Activated T-helper 2 cell treated with anti-CD3 and anti-CD28 coated beads, Interferon-gamma antibody, Interleukin-2, Interleukin-4, amounts not matched to agents 10 μg/mL and 5 μg/mL and 100 μg/mL, durations not matched to agents 14 hours and 24 hours and 36 hours (primary cell): ENCODE measurements at regions not wholly inside any gene's neighbourhood (a gene's known extent, or its start where the extent isn't known, plus 50 kb on each side); places are given as distances from the start of the nearest gene placed in this dataset.

Experiments
- DNase-seq: peaks from one replicate; pipeline ENCODE4 v3.0.0; 2021; ENCODE audit warnings: low spot score
- H3K27ac Mint-ChIP-seq: one replicate; pipeline ENCODE4 v1.8.0; 2021; ENCODE audit warnings: mixed read lengths
- H3K27me3 Mint-ChIP-seq: one replicate; pipeline ENCODE4 v1.8.0; 2021; ENCODE audit warnings: low read depth, mixed read lengths
- H3K36me3 Mint-ChIP-seq: one replicate; pipeline ENCODE4 v1.8.0; 2021; ENCODE audit warnings: low read depth, mixed read lengths
- H3K4me1 Mint-ChIP-seq: one replicate; pipeline ENCODE4 v1.8.0; 2021; ENCODE audit warnings: low read depth, mixed read lengths
- H3K4me3 Mint-ChIP-seq: one replicate; pipeline ENCODE4 v1.8.0; 2021; ENCODE audit warnings: low read depth, mild to moderate bottlenecking, moderate library complexity, mixed read lengths
- H3K9me3 Mint-ChIP-seq: one replicate; pipeline ENCODE4 v1.8.0; 2021; ENCODE audit warnings: mixed read lengths
- intact Hi-C: fragments of 100-400 bp; cut with micrococcal nuclease; formaldehyde crosslinking; loops from one replicate; pipeline ENCODE4 v1.15.1; 2023

- intact Hi-C loops = no loop called here
- Mint-ChIP-seq H3K9me3 (no peaks in the 10 kb centered on the region), H3K27me3 (no peaks in the 10 kb centered on the region), H3K36me3 (no peaks in the 10 kb centered on the region), H3K27ac (no peak overlapping the region), H3K4me1 (no peaks in the 10 kb centered on the region), H3K4me3 (no peak overlapping the region)
- no peak for DNase-seq
Observed at GRCh38 chr13:72507416-72508199, 219.8 kb downstream of the MZT1 start.

GRCh38 chr13:72506706-72507105 lies 220.7 kb downstream of the MZT1 start:
- intact Hi-C loops = no loop called here
- Mint-ChIP-seq H3K9me3 (no peaks in the 10 kb centered on the region), H3K4me1 (no peaks in the 10 kb centered on the region), H3K4me3 (no peak overlapping the region), H3K27ac (no peak overlapping the region), H3K36me3 (no peaks in the 10 kb centered on the region), H3K27me3 (no peaks in the 10 kb centered on the region)
- no peak for DNase-seq

GRCh38 chr13:72505376-72505775 lies 222.1 kb downstream of the MZT1 start:
- no peak overlapping the region for H3K27ac Mint-ChIP-seq
- H3K4me1 Mint-ChIP-seq = no peaks in the 10 kb centered on the region
- no peak for DNase-seq
- H3K9me3 Mint-ChIP-seq = no peaks in the 10 kb centered on the region
- no peak overlapping the region for H3K4me3 Mint-ChIP-seq
- H3K27me3 Mint-ChIP-seq = no peaks in the 10 kb centered on the region
- no peaks in the 10 kb centered on the region for H3K36me3 Mint-ChIP-seq
- intact Hi-C loops = no loop called here

GRCh38 chr13:72504131-72504841 lies 223.1 kb downstream of the MZT1 start:
- no peaks in the 10 kb centered on the region for H3K27me3 Mint-ChIP-seq
- no peak overlapping the region for H3K27ac Mint-ChIP-seq
- H3K4me1 Mint-ChIP-seq = no peaks in the 10 kb centered on the region
- H3K4me3 Mint-ChIP-seq = no peak overlapping the region
- H3K36me3 Mint-ChIP-seq = no peaks in the 10 kb centered on the region
- no peak for DNase-seq
- H3K9me3 Mint-ChIP-seq = no peaks in the 10 kb centered on the region
- intact Hi-C loops = no loop called here

GRCh38 chr13:72500851-72501250 lies 226.6 kb downstream of the MZT1 start:
- H3K9me3 Mint-ChIP-seq = no peaks in the 10 kb centered on the region
- no peaks in the 10 kb centered on the region for H3K4me1 Mint-ChIP-seq
- no peak overlapping the region for H3K27ac Mint-ChIP-seq
- no peaks in the 10 kb centered on the region for H3K27me3 Mint-ChIP-seq
- intact Hi-C loops = no loop called here
- H3K4me3 Mint-ChIP-seq = no peak overlapping the region
- DNase-seq = no peak
- H3K36me3 Mint-ChIP-seq = no peaks in the 10 kb centered on the region

- H3K4me1 Mint-ChIP-seq = no peaks in the 10 kb centered on the region
- DNase-seq = no peak
- no peaks in the 10 kb centered on the region for H3K9me3 Mint-ChIP-seq
- H3K4me3 Mint-ChIP-seq = no peak overlapping the region
- intact Hi-C loops = no loop called here
- no peaks in the 10 kb centered on the region for H3K27me3 Mint-ChIP-seq
- no peak overlapping the region for H3K27ac Mint-ChIP-seq
- no peaks in the 10 kb centered on the region for H3K36me3 Mint-ChIP-seq
Observed at GRCh38 chr13:72495681-72496080, 231.7 kb downstream of the MZT1 start.

GRCh38 chr13:72489751-72490150 lies 237.7 kb downstream of the MZT1 start:
- Mint-ChIP-seq H3K27me3 (no peaks in the 10 kb centered on the region), H3K9me3 (no peaks in the 10 kb centered on the region), H3K27ac (no peak overlapping the region), H3K4me3 (no peak overlapping the region), H3K36me3 (no peaks in the 10 kb centered on the region), H3K4me1 (no peaks in the 10 kb centered on the region)
- DNase-seq = no peak
- intact Hi-C loops = no loop called here

- Mint-ChIP-seq H3K36me3 (no peaks in the 10 kb centered on the region), H3K27me3 (no peaks in the 10 kb centered on the region), H3K9me3 (no peaks in the 10 kb centered on the region), H3K27ac (no peak overlapping the region), H3K4me3 (no peak overlapping the region), H3K4me1 (no peaks in the 10 kb centered on the region)
- no peak for DNase-seq
- intact Hi-C loops = no loop called here
Observed at GRCh38 chr13:72473321-72473720, 254.1 kb downstream of the MZT1 start.

GRCh38 chr13:72469906-72470305 lies 257.5 kb downstream of the MZT1 start:
- H3K4me1 Mint-ChIP-seq = no peaks in the 10 kb centered on the region
- no peaks in the 10 kb centered on the region for H3K36me3 Mint-ChIP-seq
- H3K9me3 Mint-ChIP-seq = no peaks in the 10 kb centered on the region
- H3K27ac Mint-ChIP-seq = no peak overlapping the region
- H3K27me3 Mint-ChIP-seq = no peaks in the 10 kb centered on the region
- intact Hi-C loops = no loop called here
- H3K4me3 Mint-ChIP-seq = no peak overlapping the region
- DNase-seq = no peak

GRCh38 chr13:72463561-72463960 lies 263.9 kb downstream of the MZT1 start:
- Mint-ChIP-seq H3K27me3 (no peaks in the 10 kb centered on the region), H3K9me3 (no peaks in the 10 kb centered on the region), H3K27ac (no peak overlapping the region), H3K4me1 (no peaks in the 10 kb centered on the region), H3K36me3 (no peaks in the 10 kb centered on the region), H3K4me3 (no peak overlapping the region)
- intact Hi-C loops = no loop called here
- DNase-seq = no peak

- DNase-seq = no peak
Observed at GRCh38 chr13:72462726-72463125, 264.7 kb downstream of the MZT1 start.

GRCh38 chr13:72462166-72462565 lies 265.3 kb downstream of the MZT1 start:
- H3K36me3 Mint-ChIP-seq = no peaks in the 10 kb centered on the region
- H3K4me3 Mint-ChIP-seq = no peak overlapping the region
- H3K27ac Mint-ChIP-seq = no peak overlapping the region
- H3K4me1 Mint-ChIP-seq = no peaks in the 10 kb centered on the region
- DNase-seq = no peak
- intact Hi-C loops = no loop called here
- H3K27me3 Mint-ChIP-seq = no peaks in the 10 kb centered on the region
- H3K9me3 Mint-ChIP-seq = no peaks in the 10 kb centered on the region

More at GRCh38 chr13:72462726-72463125, 264.7 kb downstream of the MZT1 start:
- Mint-ChIP-seq H3K27ac (no peak overlapping the region), H3K27me3 (no peaks in the 10 kb centered on the region), H3K4me3 (no peak overlapping the region), H3K4me1 (no peaks in the 10 kb centered on the region), H3K9me3 (no peaks in the 10 kb centered on the region), H3K36me3 (no peaks in the 10 kb centered on the region)
- intact Hi-C loops = no loop called here

- Mint-ChIP-seq H3K36me3 (no peaks in the 10 kb centered on the region), H3K4me1 (no peaks in the 10 kb centered on the region), H3K27me3 (no peaks in the 10 kb centered on the region), H3K27ac (no peak overlapping the region), H3K9me3 (no peaks in the 10 kb centered on the region), H3K4me3 (no peak overlapping the region)
- no peak for DNase-seq
- intact Hi-C loops = no loop called here
Observed at GRCh38 chr13:72458701-72459100, 268.7 kb downstream of the MZT1 start.
